ENCODE measurements at regions not wholly inside any gene's neighbourhood (a gene's known extent, or its start where the extent isn't known, plus 50 kb on each side); places are given as distances from the start of the nearest gene placed in this dataset.

GRCh38 chr2:223319601-223320000 is 267.6 kb downstream of the KCNE4 start:
- no peak for TF ChIP-seq CTCF (IDR thresholded peaks at IDR 0.05; ENCODE audit: insufficient read depth, low read length)
- no peak for TF ChIP-seq REST (IDR thresholded peaks at IDR 0.05; ENCODE audit: insufficient replicate concordance, low read depth)
- TF ChIP-seq POLR2AphosphoS5 (IDR thresholded peaks at IDR 0.05; ENCODE audit: low read depth): no peak
- TF ChIP-seq SPI1 (IDR thresholded peaks at IDR 0.05; ENCODE audit: borderline replicate concordance, low read depth): no peak
- no peak for TF ChIP-seq GABPA (IDR thresholded peaks at IDR 0.05; ENCODE audit: low read depth)
